Heart right ventricle (tissue), 16 donors: ENCODE measurements at regions not wholly inside any gene's neighbourhood (a gene's known extent, or its start where the extent isn't known, plus 50 kb on each side); places are given as distances from the start of the nearest gene placed in this dataset.

Experiments used
- ATAC-seq, 8 donors: fragments of 200-7000 bp; cut with Tn5 transposase; one replicate each; pipeline ENCODE4 v1.9.1; 2020; ENCODE audit warnings: mild to moderate bottlenecking in 8 of 8, moderate library complexity in 8 of 8, moderate number of reproducible peaks in 1 of 8
- DNase-seq, 2 donors: peaks; one replicate each; pipeline ENCODE4 v3.0.0-alpha.2; 2020
- H3K27ac ChIP-seq, 10 donors: fragments of 200-600 bp; sonication (generic) in 2 of 10; one replicate each; pipeline versions ENCODE4 v1.5.0 to v1.8.0; 2020 to 2022; ENCODE audit warnings: mild to moderate bottlenecking in 3 of 10
- H3K27me3 ChIP-seq, 7 donors: fragments of 200-600 bp; one replicate each; pipeline ENCODE4 v1.8.0; 2021 to 2022; ENCODE audit warnings: mild to moderate bottlenecking in 2 of 7
- H3K36me3 ChIP-seq, 9 donors: fragments of 200-600 bp; sonication (generic) in 1 of 9; one replicate each; pipeline versions ENCODE4 v1.5.0 to v1.8.0; 2020 to 2022; ENCODE audit warnings: mild to moderate bottlenecking in 2 of 9
- H3K4me1 ChIP-seq, 9 donors: fragments of 200-600 bp; sonication (generic) in 1 of 9; one replicate each; pipeline versions ENCODE4 v1.5.0 to v1.8.0; 2020 to 2022; ENCODE audit warnings: mild to moderate bottlenecking in 4 of 9
- H3K4me3 ChIP-seq, 10 donors: fragments of 200-600 bp; sonication (generic) in 2 of 10; one replicate each; pipeline versions ENCODE4 v1.5.0 to v1.8.0; 2020 to 2022; ENCODE audit warnings: mild to moderate bottlenecking in 7 of 10, moderate library complexity in 2 of 10
- H3K9me3 ChIP-seq, 11 donors: fragments of 200-600 bp in 10 of 11; sonication (generic) in 2 of 11; one replicate each; pipeline versions ENCODE4 v1.5.0 to v1.8.0; 2013 to 2022; ENCODE audit warnings: mild to moderate bottlenecking in 2 of 11, control low read depth in 1 of 11, moderate library complexity in 1 of 11
- CTCF ChIP-seq, 9 donors: fragments of 200-600 bp; sonication (generic) in 2 of 9; IDR thresholded peaks; one replicate each; pipeline versions ENCODE4 v1.5.0 to v1.8.0; 2021 to 2022; ENCODE audit warnings: antibody characterized with exemption in 9 of 9, mild to moderate bottlenecking in 5 of 9, moderate library complexity in 1 of 9
- WGBS, 2 donors: extraction: QIAGEN DNeasy Blood & Tissue Kit; methylation state at CpG; one replicate each; pipeline ENCODE4 v1.1.7; 2013; ENCODE audit warnings: inconsistent platforms in 1 of 2; 5-methylcytosine and 5-hydroxymethylcytosine counted together
- intact Hi-C, 10 donors: fragments of 100-400 bp; cut with DNase I; formaldehyde crosslinking; loops; one replicate each; pipeline versions ENCODE4 v1.11.1 to v1.14.2; 2022
- donor health status: Arrhythmogenic right ventricular cardiomyopathy.
- donor health status: ischemic (EF 13 %, LVEDD 7.1; RV severe dilation, severe dysfunction).
- donor health status: healthy with polysubstance abuse.
- donor health status: DM: no; HTN: yes; CAD: no.
- donor health status: DM: no; HTN: no; CAD: no.
- donor health status: ischemic (EF 25% LVEDD 6.9; RV normal size, moderate dysfunction).
- donor health status: ischemic (EF 25% LVEDD 5.7; RV mildly dilated, moderate dysfunction).
- donor health status: healthy.
- donor health status: DM: yes; HTN: yes; CAD: no.
- donor health status: Ischemic cardiomyopathy.
- donor health status: ischemic (EF 35%, LVEDD 5.7; RV mildly dilated, moderate dysfunction).
- donor health status: nonischemic (EF 11% LVEDD 7.7; RV severe dilation, severe dysfunction).
- donor health status: DM: yes; HTN: yes; CAD: no.
- donor health status: PGD.
- donor health status: ischemic (EF 29% LVEDD 5.4; RV normal size, mild dysfunction).
- donor health status: nonischemic (EF 23%, LVEDD 6.1; RV moderate dilation, normal function).

GRCh38 chr1:147080671-147081394 lies 91.4 kb downstream of the PRKAB2 start:
- no peak for TF ChIP-seq CTCF (IDR thresholded peaks at IDR 0.05)
- peaks cover 0 to 48% (median 27%) of the 10 kb centered on the region in 9 donors for H3K4me1 ChIP-seq
- peaks cover 0 to 4% (median 0%) of the 10 kb centered on the region in 11 donors for H3K9me3 ChIP-seq
- no peak overlapping the region for H3K27ac ChIP-seq
- peak overlapping the region in 2 of 10 donors; percentile 3 to 19 for H3K4me3 ChIP-seq
- no peaks in the 10 kb centered on the region for H3K36me3 ChIP-seq
- peaks cover 24 to 100% (median 82%) of the 10 kb centered on the region in 7 donors for H3K27me3 ChIP-seq
- no peak for DNase-seq
- no peak for ATAC-seq
- WGBS, 2 donors = 4 to 6% methylated on average over 27 to 28 of the region's 28 CpGs
- intact Hi-C loops = no loop called here

GRCh38 chr1:147080006-147080661 lies 92.1 kb downstream of the PRKAB2 start:
- no peak for DNase-seq
- intact Hi-C loops = no loop called here
- Histone ChIP-seq H3K27ac (no peak overlapping the region), H3K9me3 (no peaks in the 10 kb centered on the region), H3K36me3 (no peaks in the 10 kb centered on the region), H3K4me3 (peak overlapping the region in 8 of 10 donors; percentile 3 to 19 (median 13)), H3K27me3 (peaks cover 24 to 100% (median 88%) of the 10 kb centered on the region in 7 donors), H3K4me1 (peaks cover 0 to 45% (median 25%) of the 10 kb centered on the region in 9 donors)
- peak in 2 of 8 donors; percentile 23 to 32 for ATAC-seq
- 2% methylated on average over 35 of the region's 35 CpGs for WGBS, 2 donors
- no peak for TF ChIP-seq CTCF (IDR thresholded peaks at IDR 0.05)

- H3K36me3 ChIP-seq = no peaks in the 10 kb centered on the region
- no peak for DNase-seq
- H3K4me3 ChIP-seq = peak overlapping the region in 7 of 10 donors; percentile 3 to 19 (median 12)
- no peak for TF ChIP-seq CTCF (IDR thresholded peaks at IDR 0.05)
- no peaks in the 10 kb centered on the region for H3K9me3 ChIP-seq
- no peak for ATAC-seq
- peaks cover 0 to 40% (median 24%) of the 10 kb centered on the region in 9 donors for H3K4me1 ChIP-seq
- intact Hi-C loops = no loop called here
- H3K27ac ChIP-seq = no peak overlapping the region
- WGBS, 2 donors = 3% methylated on average over 45 of the region's 45 CpGs
- peaks cover 24 to 100% (median 95%) of the 10 kb centered on the region in 7 donors for H3K27me3 ChIP-seq
Measured at GRCh38 chr1:147079400-147080005, 92.8 kb downstream of the PRKAB2 start.

- Histone ChIP-seq H3K27ac (no peak overlapping the region), H3K4me3 (peak overlapping the region in 1 of 10 donors; percentile 18), H3K4me1 (peaks cover 0 to 33% (median 20%) of the 10 kb centered on the region in 9 donors), H3K9me3 (no peaks in the 10 kb centered on the region), H3K36me3 (no peaks in the 10 kb centered on the region), H3K27me3 (peaks cover 24 to 100% (median 99%) of the 10 kb centered on the region in 7 donors)
- DNase-seq = no peak
- intact Hi-C loops = no loop called here
- no peak for TF ChIP-seq CTCF (IDR thresholded peaks at IDR 0.05)
- ATAC-seq = no peak
- WGBS, 2 donors = 4 to 6% methylated on average over 52 of the region's 52 CpGs
Measured at GRCh38 chr1:147078606-147079399, 93.5 kb downstream of the PRKAB2 start.
